OCI-LY3 (cell line): ENCODE measurements at regions not wholly inside any gene's neighbourhood (a gene's known extent, or its start where the extent isn't known, plus 50 kb on each side); places are given as distances from the start of the nearest gene placed in this dataset.

Experiments used
- H2AFZ ChIP-seq: fragments of 200-600, 300-600 bp; shearing (Covaris generic); 2 replicates; pipeline ENCODE4 v1.6.0; 2014; ENCODE audit warnings: antibody characterized with exemption, low read depth, low read length
- H3K27ac ChIP-seq: fragments of 200-600, 300-600 bp; sonication (generic); 2 replicates; pipeline ENCODE4 v1.5.1; 2014; ENCODE audit warnings: mild to moderate bottlenecking, low read length, moderate library complexity, mixed read lengths
- H3K27me3 ChIP-seq: fragments of 200-600, 300-600 bp; sonication (generic); 2 replicates; pipeline ENCODE4 v1.6.1; 2014; ENCODE audit warnings: low read depth, low read length, mixed read lengths
- H3K36me3 ChIP-seq: fragments of 200-600, 300-600 bp; sonication (generic); replicated peaks from 2 replicates; pipeline ENCODE3; 2014; ENCODE audit warnings: low read depth, low read length, mixed read lengths
- H3K4me1 ChIP-seq: fragments of 300-600, 200-600 bp; sonication (generic); 2 replicates; pipeline ENCODE4 v1.6.1; 2014; ENCODE audit warnings: low read length, mixed read lengths
- H3K4me2 ChIP-seq: fragments of 200-600, 300-600 bp; sonication (generic); 2 replicates; pipeline ENCODE4 v1.6.1; 2014; ENCODE audit warnings: low read length, mixed read lengths
- H3K4me3 ChIP-seq: fragments of 300-600, 200-600 bp; sonication (generic); 2 replicates; pipeline ENCODE4 v1.5.1; 2014; ENCODE audit warnings: antibody characterized with exemption, mild to moderate bottlenecking, low read length, moderate library complexity
- H3K79me2 ChIP-seq: fragments of 300-600, 200-600 bp; shearing (Covaris generic); 2 replicates; pipeline ENCODE4 v1.6.1; 2014; ENCODE audit warnings: mild to moderate bottlenecking, low read length, mixed read lengths
- H3K9ac ChIP-seq: fragments of 300-600, 200-600 bp; shearing (Covaris generic); 2 replicates; pipeline ENCODE4 v1.6.0; 2014; ENCODE audit warnings: mild to moderate bottlenecking, low read length, moderate library complexity
- H3K9me3 ChIP-seq: fragments of 200-600, 300-600 bp; shearing (Covaris generic); 2 replicates; pipeline ENCODE4 v1.6.1; 2014; ENCODE audit warnings: low read length, mixed read lengths; ENCODE audit not compliant: insufficient read depth
- H4K20me1 ChIP-seq: fragments of 200-600, 300-600 bp; sonication (generic); 2 replicates; pipeline ENCODE4 v1.6.1; 2016; ENCODE audit warnings: low read length, mixed read lengths; ENCODE audit not compliant: insufficient read depth
- EZH2phosphoT487 ChIP-seq: fragments of 200-600 bp; shearing (Covaris generic); IDR thresholded peaks from 2 replicates; pipeline ENCODE4 v1.6.1; 2018; ENCODE audit warnings: antibody characterized with exemption, mixed run types, low read depth
- TF ChIP-seq, protein P1 (sequence below): fragments of 200-600, 300-600 bp; sonication (generic); IDR thresholded peaks from 2 replicates; pipeline ENCODE4 v1.5.1; 2014; ENCODE audit warnings: antibody characterized with exemption, low read length, low read depth

DNA sequence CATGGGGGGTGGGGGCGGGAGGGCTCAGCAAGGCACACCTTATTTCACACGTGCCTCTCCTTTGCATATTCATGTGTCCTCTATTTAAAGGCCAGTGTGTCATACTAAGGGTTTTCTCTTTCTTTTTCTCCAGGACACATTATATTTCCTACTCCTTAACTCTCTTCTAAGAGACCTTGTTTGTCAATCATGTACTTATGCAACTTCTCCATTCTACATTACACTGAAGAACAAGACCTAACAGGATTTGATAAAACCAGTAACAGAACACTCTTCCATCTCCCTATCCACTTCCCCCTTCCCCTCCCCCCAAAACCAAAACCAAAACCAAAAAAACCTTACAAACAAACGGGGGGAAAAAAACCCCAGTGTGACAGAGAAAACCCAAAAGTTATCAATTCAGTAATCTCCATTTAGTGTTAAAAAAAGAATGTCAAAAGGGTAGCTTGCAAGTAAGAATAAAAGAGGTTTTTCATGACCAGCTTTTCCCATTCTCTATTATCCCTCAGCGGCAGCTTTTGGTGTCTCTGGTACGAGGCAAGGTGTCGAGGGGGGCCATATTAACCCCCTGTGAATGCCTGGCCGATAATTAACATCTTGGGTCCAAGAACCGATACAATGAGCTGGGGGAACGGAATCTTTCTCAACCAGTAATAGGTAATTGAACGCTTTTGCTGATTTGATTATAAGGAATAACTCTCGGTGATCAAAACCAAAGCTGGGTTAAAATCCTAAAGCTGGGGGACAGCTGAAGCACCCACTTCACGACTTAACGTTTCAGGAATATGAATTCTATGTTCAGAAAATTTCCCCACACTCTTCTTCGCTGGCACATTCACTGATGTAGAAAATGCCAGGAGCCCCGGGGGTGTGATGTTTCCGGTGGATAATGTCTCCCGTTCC is 191.0 kb upstream of the TCF4 start:
- no peak; the same call in 1 of the 2 replicates for TF ChIP-seq EZH2phosphoT487
- TF ChIP-seq, protein P1, sequence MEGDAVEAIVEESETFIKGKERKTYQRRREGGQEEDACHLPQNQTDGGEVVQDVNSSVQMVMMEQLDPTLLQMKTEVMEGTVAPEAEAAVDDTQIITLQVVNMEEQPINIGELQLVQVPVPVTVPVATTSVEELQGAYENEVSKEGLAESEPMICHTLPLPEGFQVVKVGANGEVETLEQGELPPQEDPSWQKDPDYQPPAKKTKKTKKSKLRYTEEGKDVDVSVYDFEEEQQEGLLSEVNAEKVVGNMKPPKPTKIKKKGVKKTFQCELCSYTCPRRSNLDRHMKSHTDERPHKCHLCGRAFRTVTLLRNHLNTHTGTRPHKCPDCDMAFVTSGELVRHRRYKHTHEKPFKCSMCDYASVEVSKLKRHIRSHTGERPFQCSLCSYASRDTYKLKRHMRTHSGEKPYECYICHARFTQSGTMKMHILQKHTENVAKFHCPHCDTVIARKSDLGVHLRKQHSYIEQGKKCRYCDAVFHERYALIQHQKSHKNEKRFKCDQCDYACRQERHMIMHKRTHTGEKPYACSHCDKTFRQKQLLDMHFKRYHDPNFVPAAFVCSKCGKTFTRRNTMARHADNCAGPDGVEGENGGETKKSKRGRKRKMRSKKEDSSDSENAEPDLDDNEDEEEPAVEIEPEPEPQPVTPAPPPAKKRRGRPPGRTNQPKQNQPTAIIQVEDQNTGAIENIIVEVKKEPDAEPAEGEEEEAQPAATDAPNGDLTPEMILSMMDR: no peak
- H3K27me3 ChIP-seq: no peaks in the 10 kb centered on the region
- peak overlapping the region; percentile 90 for H3K27ac ChIP-seq
- peaks cover 45% of the 10 kb centered on the region for H3K79me2 ChIP-seq
- H3K4me3 ChIP-seq: peak overlapping the region; percentile 75
- H3K4me2 ChIP-seq: peak overlapping the region; percentile 86
- peaks cover 78% of the 10 kb centered on the region for H3K4me1 ChIP-seq
- peak overlapping the region; percentile 93 for H3K9ac ChIP-seq
- no peak overlapping the region for H2AFZ ChIP-seq
- H3K9me3 ChIP-seq: no peaks in the 10 kb centered on the region
- no peaks in the 10 kb centered on the region for H4K20me1 ChIP-seq
- peaks cover 7% of the 10 kb centered on the region for H3K36me3 ChIP-seq

DNA sequence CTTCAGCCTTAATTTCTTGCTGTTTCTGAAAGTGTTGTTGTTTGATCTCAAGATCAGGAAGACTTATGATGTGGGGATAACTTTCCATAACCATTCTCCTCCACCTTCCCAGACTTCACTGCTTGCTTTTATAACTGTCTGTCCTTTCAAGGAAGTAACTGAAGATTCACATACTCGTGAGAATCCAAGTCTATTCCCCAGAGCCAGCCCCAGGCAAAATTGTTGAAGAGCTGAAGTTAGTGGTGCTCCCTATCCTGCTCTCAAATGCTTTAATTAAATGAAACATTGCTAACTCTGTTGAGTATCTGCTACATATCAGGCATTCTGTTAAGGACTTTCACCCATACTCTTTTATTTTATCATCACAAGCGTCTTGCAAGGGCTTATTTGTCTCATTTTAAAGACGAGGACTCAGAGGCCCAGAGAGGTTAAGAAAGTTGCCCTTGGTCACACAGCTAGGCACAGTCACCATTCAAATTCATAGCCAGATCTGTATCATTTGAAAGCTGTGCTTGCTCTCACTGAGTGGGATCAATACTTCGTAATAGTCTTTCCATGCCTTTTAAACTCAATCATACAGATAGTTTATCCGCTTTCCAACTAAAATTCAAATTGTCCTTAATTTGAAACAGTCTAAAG is 189.8 kb upstream of the TCF4 start:
- Histone ChIP-seq H2AFZ (no peak overlapping the region), H3K4me2 (peak overlapping the region; percentile 86), H3K4me1 (peaks cover 73% of the 10 kb centered on the region), H3K9me3 (no peaks in the 10 kb centered on the region), H3K79me2 (peaks cover 45% of the 10 kb centered on the region), H4K20me1 (no peaks in the 10 kb centered on the region), H3K27ac (peak overlapping the region; percentile 90), H3K27me3 (no peaks in the 10 kb centered on the region), H3K9ac (peak overlapping the region; percentile 93), H3K36me3 (peaks cover 11% of the 10 kb centered on the region), H3K4me3 (peak overlapping the region; percentile 75)
- TF ChIP-seq EZH2phosphoT487: no peak
- TF ChIP-seq, protein P1: no peak

DNA sequence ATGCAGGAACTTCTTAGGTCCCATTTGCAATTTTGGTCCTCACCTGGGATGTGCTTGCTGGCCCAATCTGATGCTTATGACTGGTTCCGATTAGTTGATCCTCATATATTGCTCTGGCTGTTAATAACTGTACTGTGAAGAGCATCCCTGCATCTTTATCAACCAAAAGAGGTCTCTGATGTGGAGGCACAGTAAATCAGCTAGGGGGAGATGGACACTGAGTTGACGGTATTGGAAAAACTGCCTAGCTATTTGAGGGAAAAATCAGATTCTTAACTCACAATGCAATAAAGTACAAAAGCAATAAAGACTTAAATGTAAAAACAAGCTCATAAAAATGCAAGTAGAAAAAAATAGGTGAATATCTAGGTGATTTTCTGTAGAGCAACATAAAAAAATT is 188.0 kb upstream of the TCF4 start:
- no peaks in the 10 kb centered on the region for H4K20me1 ChIP-seq
- H3K4me1 ChIP-seq: peaks cover 55% of the 10 kb centered on the region
- peaks cover 31% of the 10 kb centered on the region for H3K79me2 ChIP-seq
- no peak overlapping the region for H3K4me3 ChIP-seq
- H3K9ac ChIP-seq: peak overlapping the region; percentile 93
- H3K36me3 ChIP-seq: peaks cover 11% of the 10 kb centered on the region
- TF ChIP-seq, protein P1: peak; percentile 46
- no peak for TF ChIP-seq EZH2phosphoT487
- H2AFZ ChIP-seq: peak overlapping the region; percentile 42
- H3K27me3 ChIP-seq: no peaks in the 10 kb centered on the region
- H3K9me3 ChIP-seq: no peaks in the 10 kb centered on the region
- H3K4me2 ChIP-seq: peak overlapping the region; percentile 21
- peak overlapping the region; percentile 90 for H3K27ac ChIP-seq

DNA sequence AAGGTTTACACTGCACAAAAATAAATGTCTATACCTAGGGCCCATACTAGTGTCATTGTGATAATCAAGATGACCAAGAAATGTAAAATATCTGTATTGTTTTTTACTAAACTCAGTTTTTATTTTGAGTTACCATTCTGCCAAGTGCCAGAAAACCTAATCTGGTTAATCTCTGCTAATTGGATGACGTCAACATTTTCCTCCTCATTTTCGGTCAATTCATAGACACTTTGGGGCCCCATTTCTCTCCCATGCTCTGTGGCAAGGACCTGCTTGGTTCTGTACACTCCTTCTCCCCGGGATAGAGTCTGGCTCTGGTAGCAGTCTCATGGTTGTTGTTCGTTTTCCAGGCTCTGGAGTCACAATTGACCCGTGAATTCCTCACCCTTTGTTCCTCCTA is 186.5 kb upstream of the TCF4 start:
- Histone ChIP-seq H2AFZ (no peak overlapping the region), H3K9me3 (no peaks in the 10 kb centered on the region), H3K4me1 (peaks cover 42% of the 10 kb centered on the region), H3K4me2 (no peak overlapping the region), H3K27ac (no peak overlapping the region), H3K79me2 (peaks cover 16% of the 10 kb centered on the region), H3K36me3 (peaks cover 11% of the 10 kb centered on the region), H3K27me3 (no peaks in the 10 kb centered on the region), H3K4me3 (no peak overlapping the region), H3K9ac (no peak overlapping the region), H4K20me1 (no peaks in the 10 kb centered on the region)
- TF ChIP-seq EZH2phosphoT487: no peak
- TF ChIP-seq, protein P1: no peak
